Fibroblast of upper back skin (primary cell): ENCODE measurements at regions not wholly inside any gene's neighbourhood (a gene's known extent, or its start where the extent isn't known, plus 50 kb on each side); places are given as distances from the start of the nearest gene placed in this dataset.
"Not testable (repeated sequence)": the region's sequence is repeated elsewhere in the genome, so short reads cannot be mapped to it uniquely, and the experiment has no call there.

ENCODE experiments used
- DNase-seq: peaks from one replicate; pipeline ENCODE4 v3.0.0-alpha.2; 2013

DNA sequence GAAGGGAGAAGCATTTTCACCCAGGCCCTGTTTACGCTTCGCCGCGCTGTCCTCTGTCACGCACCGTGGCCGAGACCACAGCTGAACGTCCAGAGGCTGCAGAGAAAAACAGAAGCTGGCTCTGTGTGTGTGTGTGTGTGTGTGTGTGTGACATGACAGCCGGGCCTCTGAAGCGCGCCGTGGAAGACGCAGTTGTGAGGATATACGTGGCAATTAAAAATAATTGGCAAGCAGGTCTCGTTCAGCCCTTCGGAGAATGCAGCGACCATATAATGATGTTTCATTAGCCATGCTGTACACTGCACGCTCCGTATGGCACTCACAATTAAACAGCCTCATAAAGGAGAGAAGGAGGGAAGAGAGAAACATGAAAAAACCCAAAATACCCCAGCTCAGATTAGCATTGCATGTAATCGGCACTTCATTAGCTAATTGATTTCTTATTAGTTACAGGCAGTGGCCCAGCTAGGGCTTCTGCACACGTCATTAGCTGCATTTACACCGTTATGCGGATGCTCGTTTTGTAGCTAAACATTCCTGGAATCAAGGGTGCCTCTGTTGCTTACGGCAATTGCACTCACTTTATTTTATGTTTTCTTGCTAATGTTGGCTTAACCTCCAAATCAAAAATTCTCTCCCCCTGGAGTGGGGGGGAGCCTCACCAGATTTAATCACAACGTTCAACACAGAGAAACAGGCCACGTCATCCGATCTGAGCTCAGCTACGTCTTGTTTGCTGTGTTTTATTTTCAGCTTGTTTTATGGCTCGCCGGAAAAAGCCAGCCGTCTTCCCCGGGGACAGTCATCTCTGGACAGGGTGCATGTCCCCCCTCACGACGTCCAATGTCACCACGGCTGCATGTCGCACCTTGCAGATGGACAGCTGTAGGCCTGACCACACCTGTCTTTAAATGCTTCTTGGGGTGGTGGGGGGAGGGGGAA is 74.6 kb upstream of the SHOX start:
- no peak for DNase-seq

DNA sequence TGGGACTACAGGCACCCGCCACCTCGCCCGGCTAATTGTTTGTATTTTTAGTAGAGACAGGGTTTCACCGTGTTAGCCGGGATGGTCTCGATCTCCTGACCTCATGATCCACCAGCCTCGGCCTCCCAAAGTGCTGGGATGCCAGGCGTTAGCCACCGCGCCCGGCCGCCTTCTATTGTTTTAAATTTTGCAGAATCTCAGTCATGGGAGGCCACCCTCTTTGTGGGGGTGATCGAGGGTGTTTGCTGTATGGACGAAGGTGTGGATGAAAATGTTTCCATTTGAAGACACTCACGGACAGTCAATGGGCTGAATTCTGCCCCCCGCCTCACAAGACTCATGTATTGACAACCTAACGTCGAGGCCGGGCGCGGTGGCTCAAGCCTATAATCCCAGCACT is 73.0 kb upstream of the SHOX start:
- not testable (repeated sequence) for DNase-seq

- DNase-seq = not testable (repeated sequence)
Measured at GRCh38 chrX:559282-559681, 71.3 kb upstream of the SHOX start.

DNA sequence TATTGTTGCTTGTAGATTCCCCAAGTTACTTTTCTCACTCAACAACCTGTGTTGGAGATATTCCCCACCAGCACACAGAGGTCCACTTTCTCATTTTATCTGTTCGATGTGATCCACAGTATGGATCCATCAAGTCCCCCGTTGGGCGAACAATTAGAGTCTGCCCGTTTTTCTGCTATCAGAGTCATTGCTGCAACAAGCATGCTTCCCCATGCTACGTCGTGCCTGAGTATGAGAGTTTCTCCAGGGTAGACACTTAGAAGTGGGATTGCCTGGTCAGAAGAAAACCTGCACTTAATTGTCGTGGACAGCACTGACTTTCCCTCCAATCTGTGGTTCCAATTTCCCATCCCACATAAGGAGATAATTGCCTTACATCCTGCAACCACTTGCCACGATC is 62.7 kb upstream of the SHOX start:
- no peak for DNase-seq

GRCh38 chrX:568311-568710 is 62.3 kb upstream of the SHOX start:
- no peak for DNase-seq

DNA sequence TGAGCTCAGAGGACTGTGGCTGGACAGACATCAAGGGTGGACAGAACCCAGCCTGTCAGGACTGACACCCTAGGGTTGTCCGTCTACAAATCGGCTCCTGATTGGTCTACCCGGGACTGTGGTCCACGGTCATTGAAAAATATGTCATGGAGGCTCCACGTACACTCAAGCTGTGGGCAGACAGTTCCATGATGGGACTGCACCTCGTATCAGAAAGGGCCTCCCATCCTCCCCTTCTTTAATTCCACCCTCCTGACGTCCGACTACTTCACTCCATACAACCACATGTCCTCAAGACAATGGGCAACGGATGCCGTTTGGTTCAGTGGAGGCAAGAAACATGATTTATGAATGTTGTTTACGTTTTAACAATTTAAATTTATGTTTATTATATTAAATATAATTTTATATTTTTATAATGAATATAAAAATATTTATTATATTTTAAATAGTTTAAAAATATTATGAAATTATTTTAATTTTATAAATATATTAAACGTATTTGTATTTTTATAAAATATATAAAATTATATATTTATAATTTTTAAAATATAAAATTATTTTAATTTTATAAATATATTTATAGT is 58.0 kb upstream of the SHOX start:
- DNase-seq = no peak

DNA sequence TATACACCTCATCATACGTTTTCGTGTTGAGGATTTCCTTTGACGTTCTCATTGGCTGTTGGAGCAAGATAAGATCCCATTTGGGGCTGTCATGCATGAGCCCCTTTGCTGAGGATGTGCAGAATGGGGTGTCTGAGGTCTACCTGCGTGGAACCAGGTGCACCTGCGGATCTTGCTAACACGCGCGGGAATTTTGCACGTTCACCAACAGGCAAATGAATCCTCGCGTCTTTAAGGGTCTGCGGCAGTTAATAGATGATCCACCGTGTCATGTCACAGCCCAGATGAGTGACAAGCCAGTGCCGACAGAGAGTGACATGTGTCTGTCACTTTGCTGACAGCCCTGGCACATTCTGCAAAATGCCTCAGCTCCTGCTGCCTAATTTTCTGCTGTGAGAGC is 56.3 kb upstream of the SHOX start:
- no peak for DNase-seq

DNA sequence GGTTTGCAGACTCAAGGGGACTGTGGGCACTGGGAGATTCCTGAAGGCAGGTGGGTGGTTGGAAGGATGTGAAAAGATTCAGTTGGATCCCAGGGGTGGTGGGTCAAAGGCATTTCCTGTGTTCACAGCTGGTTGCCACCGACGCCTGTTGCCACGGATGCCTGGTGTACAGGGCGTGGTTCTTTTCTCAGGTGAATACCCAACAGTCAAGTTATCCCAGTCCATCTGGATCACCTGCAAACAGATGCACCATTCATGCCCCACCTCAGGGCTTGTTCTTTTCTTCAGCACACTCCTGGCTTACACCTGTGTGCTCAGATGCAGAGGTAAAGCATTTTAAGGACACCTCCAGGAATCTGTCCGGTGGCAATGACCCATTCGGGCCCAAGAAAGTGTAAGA is 55.8 kb upstream of the SHOX start:
- no peak for DNase-seq

DNA sequence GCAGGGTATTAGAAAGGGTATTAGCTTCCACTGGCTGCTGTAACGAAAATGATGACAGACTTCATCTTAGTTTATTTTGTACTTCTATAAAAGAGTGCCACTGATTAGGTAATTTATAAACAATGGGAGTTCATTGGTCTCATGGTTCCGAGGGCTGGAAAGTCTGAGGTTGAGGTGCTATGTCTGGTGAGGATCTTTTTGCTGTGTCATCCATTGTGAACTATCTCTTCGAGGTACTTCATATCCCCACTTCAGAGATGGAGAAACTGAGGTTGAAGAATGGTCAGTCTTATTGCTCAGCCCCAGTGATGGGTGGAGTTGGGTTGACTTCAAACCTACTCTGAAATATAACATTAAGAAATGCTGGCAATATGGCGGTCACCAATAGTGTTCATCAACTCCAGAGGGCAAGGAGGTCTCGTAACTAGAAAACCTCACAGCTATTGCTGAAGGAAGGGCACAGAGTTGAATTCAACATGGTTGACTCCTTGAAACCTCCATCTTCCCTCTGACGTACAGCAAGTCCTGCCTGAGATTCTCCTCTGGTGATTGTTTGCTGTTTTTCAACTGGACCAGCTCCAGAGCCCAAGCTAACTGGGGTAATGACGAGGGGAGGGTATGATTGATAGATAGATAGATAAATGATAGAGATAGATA is 53.6 kb upstream of the SHOX start:
- DNase-seq = no peak

DNA sequence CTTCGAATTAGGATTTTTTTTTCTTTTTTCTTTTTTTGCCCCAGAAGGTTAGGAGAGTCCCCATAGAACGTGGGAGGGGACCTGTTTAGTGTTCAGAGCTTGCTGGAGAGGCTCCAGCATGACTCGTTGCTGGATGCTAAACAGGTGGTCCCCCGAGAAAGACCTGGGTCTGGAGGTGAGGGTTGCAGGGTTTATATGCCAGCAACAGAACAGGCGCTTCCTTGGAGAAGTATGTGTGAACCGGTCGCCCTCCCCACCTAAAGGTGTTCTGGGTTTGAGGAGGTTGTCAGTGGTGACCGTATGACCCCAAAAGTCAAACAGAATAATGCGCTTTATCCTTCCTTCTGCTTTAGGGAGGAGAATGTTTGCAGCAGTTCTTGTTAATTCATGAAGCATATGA is 52.1 kb upstream of the SHOX start:
- DNase-seq = no peak

GRCh38 chrX:580030-580429 is 50.6 kb upstream of the SHOX start:
- no peak for DNase-seq
